Osteoblast (primary cell): ENCODE measurements at regions not wholly inside any gene's neighbourhood (a gene's known extent, or its start where the extent isn't known, plus 50 kb on each side); places are given as distances from the start of the nearest gene placed in this dataset.

Source experiments
- DNase-seq: peaks from one replicate; pipeline ENCODE4 v3.0.0; 2011; ENCODE audit warnings: low spot score, mixed read lengths; ENCODE audit not compliant: insufficient read length; ENCODE audit errors: missing footprints
- H2AFZ ChIP-seq: 2 replicates; pipeline ENCODE4 v1.6.0; 2011; ENCODE audit warnings: mild to moderate bottlenecking, low read length
- H3K27ac ChIP-seq: 2 replicates; pipeline ENCODE4 v1.5.1; 2011; ENCODE audit warnings: mild to moderate bottlenecking, low read depth, low read length, moderate library complexity
- H3K27me3 ChIP-seq: 2 replicates; pipeline ENCODE4 v1.6.0; 2012; ENCODE audit warnings: mild to moderate bottlenecking, control low read depth, inconsistent platforms, low read length, moderate library complexity; ENCODE audit not compliant: insufficient read depth
- H3K36me3 ChIP-seq: 2 replicates; pipeline ENCODE4 v1.5.1; 2011; ENCODE audit warnings: mild to moderate bottlenecking, low read length, control low read depth, moderate library complexity; ENCODE audit not compliant: insufficient read depth
- H3K4me1 ChIP-seq: 2 replicates; pipeline ENCODE4 v1.5.1; 2011; ENCODE audit warnings: mild to moderate bottlenecking, low read length, control low read depth, moderate library complexity; ENCODE audit not compliant: insufficient read depth
- H3K4me2 ChIP-seq: 2 replicates; pipeline ENCODE4 v1.6.0; 2011; ENCODE audit warnings: mild to moderate bottlenecking, low read length; ENCODE audit not compliant: insufficient read depth
- H3K4me3 ChIP-seq: fragments of 200-600 bp; sonication (generic); 3 replicates; pipeline ENCODE4 v1.5.1; 2012; ENCODE audit warnings: mild to moderate bottlenecking, low read length, inconsistent platforms; ENCODE audit not compliant: insufficient read depth
- H3K79me2 ChIP-seq: 2 replicates; pipeline ENCODE4 v1.6.0; 2012; ENCODE audit warnings: mild to moderate bottlenecking, low read length, control low read depth, inconsistent platforms; ENCODE audit not compliant: insufficient read depth
- H3K9me3 ChIP-seq: 2 replicates; pipeline ENCODE4 v1.5.1; 2011; ENCODE audit warnings: low read depth, low read length, control low read depth
- H4K20me1 ChIP-seq: 2 replicates; pipeline ENCODE4 v1.6.0; 2012; ENCODE audit warnings: mild to moderate bottlenecking, low read length, control low read depth; ENCODE audit not compliant: insufficient read depth
- CTCF ChIP-seq: IDR thresholded peaks from 2 replicates; pipeline ENCODE4 v1.5.1; 2011; ENCODE audit warnings: mild to moderate bottlenecking, low read depth, low read length, moderate library complexity; ENCODE audit errors: extremely low read depth

GRCh38 chr12:40525054-40525453 lies 167.2 kb upstream of the CNTN1 start:
- Histone ChIP-seq H3K4me1 (no peaks in the 10 kb centered on the region), H3K27me3 (no peaks in the 10 kb centered on the region), H3K36me3 (no peaks in the 10 kb centered on the region), H3K27ac (no peak overlapping the region), H3K4me3 (no peak overlapping the region), H3K79me2 (no peaks in the 10 kb centered on the region), H3K9me3 (peaks cover 2% of the 10 kb centered on the region), H2AFZ (no peak overlapping the region), H3K4me2 (no peak overlapping the region), H4K20me1 (no peaks in the 10 kb centered on the region)
- no peak for TF ChIP-seq CTCF
- DNase-seq, result no peak

- H3K36me3 ChIP-seq, result no peaks in the 10 kb centered on the region
- no peaks in the 10 kb centered on the region for H3K4me1 ChIP-seq
- H4K20me1 ChIP-seq, result no peaks in the 10 kb centered on the region
- no peak for DNase-seq
- TF ChIP-seq CTCF, result no peak
- H3K9me3 ChIP-seq, result no peaks in the 10 kb centered on the region
- H3K27me3 ChIP-seq, result no peaks in the 10 kb centered on the region
- no peak overlapping the region for H2AFZ ChIP-seq
- no peak overlapping the region for H3K27ac ChIP-seq
- H3K4me2 ChIP-seq, result no peak overlapping the region
- no peak overlapping the region for H3K4me3 ChIP-seq
- no peaks in the 10 kb centered on the region for H3K79me2 ChIP-seq
These were observed 157.4 kb upstream of the CNTN1 start for GRCh38 chr12:40534828-40535227.

GRCh38 chr12:40551466-40551865 lies 140.8 kb upstream of the CNTN1 start:
- H4K20me1 ChIP-seq, result no peaks in the 10 kb centered on the region
- no peaks in the 10 kb centered on the region for H3K9me3 ChIP-seq
- no peak overlapping the region for H3K27ac ChIP-seq
- TF ChIP-seq CTCF, result no peak
- no peak overlapping the region for H3K4me2 ChIP-seq
- H3K36me3 ChIP-seq, result no peaks in the 10 kb centered on the region
- no peaks in the 10 kb centered on the region for H3K4me1 ChIP-seq
- no peaks in the 10 kb centered on the region for H3K79me2 ChIP-seq
- H3K4me3 ChIP-seq, result no peak overlapping the region
- DNase-seq, result no peak
- H2AFZ ChIP-seq, result no peak overlapping the region
- no peaks in the 10 kb centered on the region for H3K27me3 ChIP-seq

- no peak for DNase-seq
- Histone ChIP-seq H2AFZ (no peak overlapping the region), H3K36me3 (no peaks in the 10 kb centered on the region), H3K27ac (no peak overlapping the region), H3K4me2 (no peak overlapping the region), H3K9me3 (no peaks in the 10 kb centered on the region), H4K20me1 (no peaks in the 10 kb centered on the region), H3K27me3 (no peaks in the 10 kb centered on the region), H3K4me1 (no peaks in the 10 kb centered on the region), H3K4me3 (no peak overlapping the region), H3K79me2 (no peaks in the 10 kb centered on the region)
- no peak for TF ChIP-seq CTCF
These were observed 139.4 kb upstream of the CNTN1 start for GRCh38 chr12:40552868-40553267.
